HG03565 (cell line): ENCODE measurements at regions not wholly inside any gene's neighbourhood (a gene's known extent, or its start where the extent isn't known, plus 50 kb on each side); places are given as distances from the start of the nearest gene placed in this dataset.
A peak's percentile ranks its signal among the peaks of the same experiment; 100 is the strongest.
"Not testable (repeated sequence)": the region's sequence is repeated elsewhere in the genome, so short reads cannot be mapped to it uniquely, and the experiment has no call there.

Experiments used
- ATAC-seq: cut with Tn5 transposase; IDR thresholded peaks from one replicate; pipeline ENCODE4 v1.9.1; 2021; ENCODE audit warnings: mild to moderate bottlenecking, moderate library complexity; ENCODE audit not compliant: unreplicated experiment

GRCh38 chr1:94362466-94363058 lies 55.6 kb upstream of the ABCD3 start:
- ATAC-seq = no peak

GRCh38 chr1:94358630-94359599 lies 59.3 kb upstream of the ABCD3 start:
- no peak for ATAC-seq

DNA sequence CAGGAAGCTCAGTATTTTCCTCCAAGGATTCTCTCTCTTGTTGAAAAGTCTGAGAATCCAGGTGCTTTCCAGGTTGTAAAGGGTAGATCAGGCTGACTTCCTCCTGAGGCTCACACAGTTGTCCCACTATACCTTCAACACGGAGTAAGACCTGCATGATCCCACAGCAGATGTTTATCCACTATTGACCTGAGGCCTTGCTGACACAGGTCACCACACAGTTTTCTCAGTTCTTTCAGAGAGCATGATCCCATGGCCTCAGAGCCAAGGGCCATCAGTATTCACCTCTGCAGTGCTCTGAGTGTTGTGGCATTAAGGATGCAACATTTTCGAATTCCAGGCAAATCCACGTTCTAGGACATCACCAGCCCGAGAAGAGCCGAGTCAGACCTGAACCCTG lies 60.5 kb upstream of the ABCD3 start:
- no peak for ATAC-seq

GRCh38 chr1:94355485-94355980 lies 62.7 kb upstream of the ABCD3 start:
- no peak for ATAC-seq

GRCh38 chr1:94351481-94351880 lies 66.7 kb upstream of the ABCD3 start:
- ATAC-seq = no peak

GRCh38 chr1:94350350-94350924 lies 67.8 kb upstream of the ABCD3 start:
- no peak for ATAC-seq

GRCh38 chr1:94349853-94350252 lies 68.3 kb upstream of the ABCD3 start:
- no peak for ATAC-seq

DNA sequence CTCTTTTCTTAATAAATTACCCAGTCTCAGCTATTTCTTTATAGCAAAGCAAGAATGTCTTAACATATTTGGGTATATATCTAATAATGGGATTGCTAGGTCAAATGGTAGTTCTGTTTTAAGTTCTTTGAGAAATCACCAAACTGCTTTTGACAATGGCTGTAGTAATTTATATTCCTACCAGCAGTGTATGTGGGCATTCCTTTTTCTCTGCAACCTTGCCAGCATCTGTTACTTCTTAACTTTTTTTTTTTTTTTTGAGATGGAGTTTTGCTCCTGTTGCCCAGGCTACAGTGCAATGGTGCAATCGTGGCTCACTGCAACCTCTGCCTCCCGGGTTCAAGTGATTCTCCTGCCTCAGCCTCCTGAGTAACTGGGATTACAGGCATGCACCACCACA lies 69.8 kb upstream of the ABCD3 start:
- ATAC-seq = not testable (repeated sequence)

GRCh38 chr1:94345148-94345721 lies 73.0 kb upstream of the ABCD3 start:
- no peak for ATAC-seq

GRCh38 chr1:94342416-94342815 lies 75.8 kb upstream of the ABCD3 start:
- no peak for ATAC-seq

DNA sequence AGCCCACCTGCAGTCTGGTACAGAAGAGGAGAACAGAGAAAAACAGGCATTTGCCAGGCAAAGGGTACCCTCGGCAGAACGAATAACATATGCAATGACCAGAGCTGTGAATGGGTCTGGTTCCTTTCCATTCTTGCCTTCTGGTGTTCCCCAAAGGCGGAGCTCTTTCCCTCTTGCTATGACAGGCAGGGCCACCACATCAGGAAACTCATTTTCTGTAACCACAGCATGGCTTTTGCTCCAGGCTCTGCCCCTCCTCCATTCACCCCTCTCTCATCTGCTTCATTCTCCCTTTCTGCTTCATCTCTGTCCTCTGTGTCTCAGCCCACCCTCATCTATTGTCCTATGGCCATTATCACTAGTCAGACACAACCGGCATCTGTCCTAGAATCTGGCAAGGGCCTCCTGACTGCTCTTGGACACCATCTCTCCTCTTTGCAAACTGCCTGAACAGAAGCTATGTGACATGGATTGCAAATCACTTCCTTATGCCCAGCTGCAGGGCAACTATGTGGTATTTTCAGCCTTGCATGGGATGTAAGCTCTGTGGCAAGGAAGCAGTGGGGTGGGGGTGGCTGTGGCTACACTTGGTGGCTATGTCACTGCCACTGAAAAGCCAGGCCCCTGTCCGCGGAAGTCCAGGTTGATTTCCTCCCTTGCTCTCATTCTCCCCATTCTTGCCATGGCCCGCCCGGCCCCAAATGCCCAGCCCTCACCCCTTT lies 78.8 kb upstream of the ABCD3 start:
- ATAC-seq = no peak

GRCh38 chr1:94336991-94337390 lies 81.2 kb upstream of the ABCD3 start:
- ATAC-seq = no peak

DNA sequence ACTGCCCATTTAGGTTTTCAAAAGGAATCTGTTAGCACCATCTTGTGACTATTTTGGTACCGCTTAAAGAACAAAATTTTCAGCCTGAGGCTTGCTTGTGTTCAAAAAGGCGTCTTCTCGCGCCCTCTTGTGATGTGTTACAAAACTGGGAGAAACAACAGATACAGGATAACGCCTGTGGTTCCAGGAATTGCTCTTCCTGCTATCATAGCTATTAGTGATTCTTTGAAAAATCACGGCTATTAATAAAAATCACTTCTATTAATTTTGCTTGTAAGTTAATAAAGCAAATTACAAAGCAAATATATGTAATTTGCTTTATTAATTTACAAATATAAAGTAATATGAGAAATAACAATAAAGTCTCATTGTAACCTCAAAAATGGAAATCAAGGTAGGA lies 82.2 kb upstream of the ABCD3 start:
- peak; percentile 47 for ATAC-seq

DNA sequence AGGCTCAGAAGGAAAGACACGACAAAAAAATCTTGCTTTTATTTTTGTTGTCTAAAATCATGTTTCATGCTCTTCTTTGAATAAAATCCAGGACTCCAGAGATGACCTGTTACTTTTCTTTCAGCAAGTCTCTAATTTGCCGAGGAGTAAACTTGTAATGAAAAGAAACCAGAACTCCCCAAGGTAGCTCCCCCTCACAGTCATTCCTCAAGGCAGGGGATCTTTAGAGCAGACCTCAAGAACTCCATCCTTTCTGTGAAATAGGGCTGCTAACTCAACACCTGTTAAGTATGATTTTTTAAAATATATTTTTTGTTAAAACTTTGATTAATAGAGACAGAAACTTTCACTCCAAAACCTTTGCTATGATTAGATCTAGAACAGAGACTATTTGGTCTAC lies 82.7 kb upstream of the ABCD3 start:
- no peak for ATAC-seq

- ATAC-seq = peak; percentile 37
Measured at GRCh38 chr1:94334764-94335163, 83.4 kb upstream of the ABCD3 start.

DNA sequence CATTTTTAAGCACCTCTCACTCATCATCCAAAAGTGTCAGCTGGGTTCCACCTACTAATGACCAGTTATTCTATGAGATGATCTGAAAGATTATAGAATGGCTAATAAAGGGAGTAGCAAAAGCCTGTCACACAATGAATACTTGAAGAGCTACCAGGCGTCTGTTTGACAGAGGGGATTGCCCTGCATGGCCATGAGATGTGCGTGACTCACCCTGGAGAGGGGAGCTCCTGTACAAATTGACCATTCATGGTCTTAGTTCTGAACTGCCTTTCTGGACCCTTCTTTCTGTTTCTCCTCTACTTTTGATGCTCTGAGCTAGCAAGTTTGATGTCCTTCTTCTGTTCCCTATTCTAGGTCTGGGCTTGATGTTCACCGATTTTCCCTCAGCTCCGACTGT lies 85.2 kb upstream of the ABCD3 start:
- peak; percentile 41 for ATAC-seq

DNA sequence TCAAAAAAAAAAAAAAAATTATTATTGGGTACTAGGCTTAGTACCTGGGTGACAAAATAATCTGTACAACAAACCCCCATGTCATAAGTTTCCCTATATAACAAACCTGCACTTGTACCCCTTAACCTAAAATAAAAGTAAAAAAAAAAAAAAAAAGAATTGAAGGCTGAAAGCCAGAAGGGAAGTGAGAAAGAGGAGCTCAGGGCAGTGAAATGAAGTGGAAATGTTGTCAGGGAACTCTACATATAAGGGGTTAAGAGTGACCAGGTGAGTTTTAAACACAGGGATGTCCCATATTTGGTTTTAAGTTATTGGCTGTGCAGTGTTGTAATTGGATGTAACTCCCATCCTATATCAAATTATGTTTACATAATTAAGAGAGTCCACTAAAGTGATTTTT lies 85.7 kb upstream of the ABCD3 start:
- peak; percentile 12 for ATAC-seq

GRCh38 chr1:94329986-94330385 lies 88.2 kb upstream of the ABCD3 start:
- ATAC-seq = no peak

GRCh38 chr1:94329276-94329675 lies 88.9 kb upstream of the ABCD3 start:
- no peak for ATAC-seq

- ATAC-seq = no peak
Measured at GRCh38 chr1:94327001-94327690, 89.8 kb upstream of the ARHGAP29 start.
